ENCODE measurements at regions not wholly inside any gene's neighbourhood (a gene's known extent, or its start where the extent isn't known, plus 50 kb on each side); places are given as distances from the start of the nearest gene placed in this dataset.

- DNase-seq (ENCODE audit: low read depth, low spot score), result no peak
- Mint-ChIP-seq H3K36me3 (ENCODE audit: low read depth) (no peaks in the 10 kb centered on the region), H3K27me3 (ENCODE audit: low read depth) (no peaks in the 10 kb centered on the region), H3K4me1 (no peaks in the 10 kb centered on the region), H3K27ac (ENCODE audit: unreplicated experiment) (no peak overlapping the region), H3K4me3 (no peak overlapping the region), H3K9me3 (no peaks in the 10 kb centered on the region)
- TF ChIP-seq, protein P1, sequence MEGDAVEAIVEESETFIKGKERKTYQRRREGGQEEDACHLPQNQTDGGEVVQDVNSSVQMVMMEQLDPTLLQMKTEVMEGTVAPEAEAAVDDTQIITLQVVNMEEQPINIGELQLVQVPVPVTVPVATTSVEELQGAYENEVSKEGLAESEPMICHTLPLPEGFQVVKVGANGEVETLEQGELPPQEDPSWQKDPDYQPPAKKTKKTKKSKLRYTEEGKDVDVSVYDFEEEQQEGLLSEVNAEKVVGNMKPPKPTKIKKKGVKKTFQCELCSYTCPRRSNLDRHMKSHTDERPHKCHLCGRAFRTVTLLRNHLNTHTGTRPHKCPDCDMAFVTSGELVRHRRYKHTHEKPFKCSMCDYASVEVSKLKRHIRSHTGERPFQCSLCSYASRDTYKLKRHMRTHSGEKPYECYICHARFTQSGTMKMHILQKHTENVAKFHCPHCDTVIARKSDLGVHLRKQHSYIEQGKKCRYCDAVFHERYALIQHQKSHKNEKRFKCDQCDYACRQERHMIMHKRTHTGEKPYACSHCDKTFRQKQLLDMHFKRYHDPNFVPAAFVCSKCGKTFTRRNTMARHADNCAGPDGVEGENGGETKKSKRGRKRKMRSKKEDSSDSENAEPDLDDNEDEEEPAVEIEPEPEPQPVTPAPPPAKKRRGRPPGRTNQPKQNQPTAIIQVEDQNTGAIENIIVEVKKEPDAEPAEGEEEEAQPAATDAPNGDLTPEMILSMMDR (conservative IDR thresholded peaks at IDR 0.05), result no peak
Measured at GRCh38 chr3:18501679-18502343, 76.7 kb upstream of the SATB1 start.

GRCh38 chr3:18500322-18500721, 75.2 kb upstream of the SATB1 start:
- DNase-seq (ENCODE audit: low read depth, low spot score), result no peak
- Mint-ChIP-seq H3K36me3 (ENCODE audit: low read depth) (no peaks in the 10 kb centered on the region), H3K27ac (ENCODE audit: unreplicated experiment) (no peak overlapping the region), H3K4me3 (no peak overlapping the region), H3K27me3 (ENCODE audit: low read depth) (no peaks in the 10 kb centered on the region), H3K9me3 (no peaks in the 10 kb centered on the region), H3K4me1 (no peaks in the 10 kb centered on the region)
- TF ChIP-seq, protein P1 (conservative IDR thresholded peaks at IDR 0.05), result no peak

DNA sequence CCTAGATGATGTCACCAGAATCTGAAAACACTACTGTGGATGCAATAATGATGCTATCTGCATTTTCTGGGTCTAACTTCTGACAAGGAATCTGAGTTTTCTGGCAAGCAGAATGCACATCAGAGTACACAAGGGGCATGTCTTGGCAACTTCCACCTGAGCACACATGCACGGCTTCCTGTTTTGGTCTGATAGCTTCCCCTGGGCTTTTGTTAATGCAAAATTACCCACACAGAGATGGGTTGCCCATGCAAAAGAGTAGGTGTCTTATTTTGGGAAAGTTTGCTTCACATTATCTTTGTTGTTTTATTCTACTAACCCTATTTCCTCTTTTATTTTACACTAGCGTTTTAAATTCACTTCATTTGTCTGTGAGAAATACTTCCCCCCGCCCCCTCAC, 74.2 kb upstream of the SATB1 start:
- no peak overlapping the region for H3K27ac Mint-ChIP-seq (ENCODE audit: unreplicated experiment)
- no peak overlapping the region for H3K4me3 Mint-ChIP-seq
- no peaks in the 10 kb centered on the region for H3K27me3 Mint-ChIP-seq (ENCODE audit: low read depth)
- H3K9me3 Mint-ChIP-seq, result no peaks in the 10 kb centered on the region
- no peak for DNase-seq (ENCODE audit: low read depth, low spot score)
- no peaks in the 10 kb centered on the region for H3K36me3 Mint-ChIP-seq (ENCODE audit: low read depth)
- TF ChIP-seq, protein P1 (conservative IDR thresholded peaks at IDR 0.05), result no peak
- no peaks in the 10 kb centered on the region for H3K4me1 Mint-ChIP-seq

- H3K36me3 Mint-ChIP-seq (ENCODE audit: low read depth), result no peaks in the 10 kb centered on the region
- no peaks in the 10 kb centered on the region for H3K27me3 Mint-ChIP-seq (ENCODE audit: low read depth)
- TF ChIP-seq, protein P1 (conservative IDR thresholded peaks at IDR 0.05), result no peak
- H3K4me1 Mint-ChIP-seq, result no peaks in the 10 kb centered on the region
- no peak overlapping the region for H3K27ac Mint-ChIP-seq (ENCODE audit: unreplicated experiment)
- no peak overlapping the region for H3K4me3 Mint-ChIP-seq
- no peaks in the 10 kb centered on the region for H3K9me3 Mint-ChIP-seq
- no peak for DNase-seq (ENCODE audit: low read depth, low spot score)
Measured at GRCh38 chr3:18494251-18494650, 69.1 kb upstream of the SATB1 start.

DNA sequence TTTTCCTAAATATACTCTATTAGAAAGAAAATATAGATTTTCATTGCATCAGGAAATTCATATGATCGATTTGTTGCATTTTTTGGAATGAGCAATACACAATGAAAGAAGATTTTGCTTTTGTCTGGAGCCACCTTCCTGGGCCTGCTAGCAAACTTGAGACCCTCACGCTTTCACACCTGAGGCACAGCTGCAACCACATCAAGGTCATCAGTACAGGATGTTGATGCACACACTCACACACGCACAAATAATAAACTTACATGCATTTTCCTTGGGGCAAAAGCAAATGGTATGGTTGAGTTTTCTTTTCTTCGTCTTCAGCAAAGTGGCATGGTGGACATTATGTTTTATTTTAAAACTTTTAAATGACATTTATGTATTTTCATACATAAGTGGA, 64.8 kb upstream of the SATB1 start:
- TF ChIP-seq, protein P1 (conservative IDR thresholded peaks at IDR 0.05), result no peak
- Mint-ChIP-seq H3K4me3 (no peak overlapping the region), H3K4me1 (no peaks in the 10 kb centered on the region), H3K9me3 (no peaks in the 10 kb centered on the region), H3K27ac (ENCODE audit: unreplicated experiment) (no peak overlapping the region), H3K36me3 (ENCODE audit: low read depth) (no peaks in the 10 kb centered on the region), H3K27me3 (ENCODE audit: low read depth) (no peaks in the 10 kb centered on the region)
- no peak for DNase-seq (ENCODE audit: low read depth, low spot score)

Data from neural crest cell (in vitro differentiated cells).